ENCODE measurements at regions not wholly inside any gene's neighbourhood (a gene's known extent, or its start where the extent isn't known, plus 50 kb on each side); places are given as distances from the start of the nearest gene placed in this dataset.

GRCh38 chr12:118625050-118625675 is 248.8 kb downstream of the SUDS3 start (continued):
- TF ChIP-seq, protein P1, sequence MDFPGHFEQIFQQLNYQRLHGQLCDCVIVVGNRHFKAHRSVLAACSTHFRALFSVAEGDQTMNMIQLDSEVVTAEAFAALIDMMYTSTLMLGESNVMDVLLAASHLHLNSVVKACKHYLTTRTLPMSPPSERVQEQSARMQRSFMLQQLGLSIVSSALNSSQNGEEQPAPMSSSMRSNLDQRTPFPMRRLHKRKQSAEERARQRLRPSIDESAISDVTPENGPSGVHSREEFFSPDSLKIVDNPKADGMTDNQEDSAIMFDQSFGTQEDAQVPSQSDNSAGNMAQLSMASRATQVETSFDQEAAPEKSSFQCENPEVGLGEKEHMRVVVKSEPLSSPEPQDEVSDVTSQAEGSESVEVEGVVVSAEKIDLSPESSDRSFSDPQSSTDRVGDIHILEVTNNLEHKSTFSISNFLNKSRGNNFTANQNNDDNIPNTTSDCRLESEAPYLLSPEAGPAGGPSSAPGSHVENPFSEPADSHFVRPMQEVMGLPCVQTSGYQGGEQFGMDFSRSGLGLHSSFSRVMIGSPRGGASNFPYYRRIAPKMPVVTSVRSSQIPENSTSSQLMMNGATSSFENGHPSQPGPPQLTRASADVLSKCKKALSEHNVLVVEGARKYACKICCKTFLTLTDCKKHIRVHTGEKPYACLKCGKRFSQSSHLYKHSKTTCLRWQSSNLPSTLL (IDR thresholded peaks at IDR 0.05) = no peak
- TF ChIP-seq KDM1A (IDR thresholded peaks at IDR 0.05) = no peak
- TF ChIP-seq PBX2 (CRISPR knock-in tag; IDR thresholded peaks at IDR 0.05; ENCODE audit: low read depth) = no peak
- peak; percentile 32; the same call in 1 of the 2 replicates for TF ChIP-seq PBX2 (tag; conservative IDR thresholded peaks at IDR 0.05; ENCODE audit: low read depth)
- no peak for TF ChIP-seq BCOR (IDR thresholded peaks at IDR 0.05)
- no peak for TF ChIP-seq CAMTA2 (CRISPR knock-in tag; conservative IDR thresholded peaks at IDR 0.05)
- peak; percentile 91 for TF ChIP-seq CBFA2T3 (IDR thresholded peaks at IDR 0.05)
- no peak for TF ChIP-seq SAP30 (IDR thresholded peaks at IDR 0.05; ENCODE audit: borderline replicate concordance, insufficient read depth, low read depth, low read length, poor library complexity, severe bottlenecking)
- TF ChIP-seq L3MBTL2 (IDR thresholded peaks at IDR 0.05) = no peak
- TF ChIP-seq ZNF175 (CRISPR knock-in tag; IDR thresholded peaks at IDR 0.05; ENCODE audit: low read depth) = no peak
- TF ChIP-seq ARID1B (IDR thresholded peaks at IDR 0.05) = peak; percentile 89
- TF ChIP-seq AFF1 (IDR thresholded peaks at IDR 0.05; ENCODE audit: low read depth in 1 of 2, partially characterized antibody in 2 of 2) = no peak
- no peak for TF ChIP-seq ZNF77 (CRISPR knock-in tag; IDR thresholded peaks at IDR 0.05)
- no peak for TF ChIP-seq ZNF239 (CRISPR knock-in tag; IDR thresholded peaks at IDR 0.05)
- no peak for TF ChIP-seq SIN3A (IDR thresholded peaks at IDR 0.05; ENCODE audit: borderline replicate concordance in 2 of 2, control insufficient read depth in 1 of 2, low read depth in 2 of 2, low read length in 2 of 2)
- TF ChIP-seq CHAMP1 (IDR thresholded peaks at IDR 0.05) = no peak
- TF ChIP-seq ZNF165 (CRISPR knock-in tag; IDR thresholded peaks at IDR 0.05; ENCODE audit: borderline replicate concordance) = no peak
- no peak; the same call in 1 of the 2 replicates for TF ChIP-seq LEF1 (IDR thresholded peaks at IDR 0.05)
